H9 (cell line): ENCODE measurements at regions not wholly inside any gene's neighbourhood (a gene's known extent, or its start where the extent isn't known, plus 50 kb on each side); places are given as distances from the start of the nearest gene placed in this dataset.

Experiments used
- DNase-seq: peaks from one replicate; pipeline ENCODE4 v3.0.0-alpha.2; 2017
- H2AFZ ChIP-seq: one replicate; pipeline ENCODE4 v1.6.1; 2013; ENCODE audit warnings: mild to moderate bottlenecking, low read length, control low read depth, moderate library complexity
- H2AK5ac ChIP-seq: 2 replicates; pipeline ENCODE4 v1.6.1; 2013; ENCODE audit warnings: low read length, control low read depth, mixed read lengths; ENCODE audit not compliant: insufficient read length
- H2BK120ac ChIP-seq: one replicate; pipeline ENCODE4 v1.6.1; 2013; ENCODE audit warnings: low read depth, mild to moderate bottlenecking, low read length, control low read depth, inconsistent platforms; ENCODE audit not compliant: poor library complexity, severe bottlenecking
- H2BK12ac ChIP-seq: 2 replicates; pipeline ENCODE4 v1.6.1; 2013; ENCODE audit warnings: low read length, control low read depth, mixed read lengths, low read depth; ENCODE audit not compliant: insufficient read length
- H2BK15ac ChIP-seq: 2 replicates; pipeline ENCODE4 v1.6.1; 2013; ENCODE audit warnings: low read depth, low read length, control low read depth
- H2BK20ac ChIP-seq: one replicate; pipeline ENCODE4 v1.6.1; 2013; ENCODE audit warnings: low read depth, mild to moderate bottlenecking, low read length, control low read depth, inconsistent platforms; ENCODE audit not compliant: poor library complexity, severe bottlenecking
- H2BK5ac ChIP-seq: 2 replicates; pipeline ENCODE4 v1.6.1; 2013; ENCODE audit warnings: low read length, control low read depth, mixed read lengths; ENCODE audit not compliant: insufficient read length
- H3K14ac ChIP-seq: 2 replicates; pipeline ENCODE4 v1.6.1; 2013; ENCODE audit warnings: low read length, control low read depth; ENCODE audit not compliant: insufficient read depth
- H3K18ac ChIP-seq: 2 replicates; pipeline ENCODE4 v1.6.1; 2013; ENCODE audit warnings: low read depth, mild to moderate bottlenecking, mixed read lengths, low read length, control low read depth; ENCODE audit not compliant: insufficient read length
- H3K23ac ChIP-seq: 2 replicates; pipeline ENCODE4 v1.6.1; 2013; ENCODE audit warnings: low read length, control low read depth, mixed read lengths, low read depth; ENCODE audit not compliant: insufficient read length
- H3K23me2 ChIP-seq: 2 replicates; pipeline ENCODE4 v1.6.1; 2013; ENCODE audit warnings: low read depth, mild to moderate bottlenecking, mixed read lengths, low read length, control low read depth; ENCODE audit not compliant: insufficient read length, poor library complexity, severe bottlenecking
- H3K27ac ChIP-seq: 2 replicates; pipeline ENCODE4 v1.5.1; 2013; ENCODE audit warnings: low read length, control low read depth, mixed read lengths, low read depth; ENCODE audit not compliant: insufficient read length
- H3K27me3 ChIP-seq: 2 replicates; pipeline ENCODE4 v1.6.1; 2013; ENCODE audit warnings: low read length, control low read depth, inconsistent platforms; ENCODE audit not compliant: insufficient read depth
- H3K4ac ChIP-seq: 2 replicates; pipeline ENCODE4 v1.6.1; 2013; ENCODE audit warnings: low read depth, mild to moderate bottlenecking, control low read depth, inconsistent platforms, low read length, moderate library complexity
- H3K4me1 ChIP-seq: 2 replicates; pipeline ENCODE4 v1.6.1; 2013; ENCODE audit warnings: low read length, control low read depth, inconsistent platforms; ENCODE audit not compliant: insufficient read depth
- H3K4me2 ChIP-seq: 2 replicates; pipeline ENCODE4 v1.6.1; 2013; ENCODE audit warnings: low read length, control low read depth, mixed read lengths; ENCODE audit not compliant: insufficient read length, insufficient read depth
- H3K56ac ChIP-seq: 2 replicates; pipeline ENCODE4 v1.6.1; 2013; ENCODE audit warnings: low read depth, mild to moderate bottlenecking, mixed read lengths, low read length, control low read depth; ENCODE audit not compliant: insufficient read length
- H3K79me1 ChIP-seq: 2 replicates; pipeline ENCODE4 v1.6.1; 2013; ENCODE audit warnings: low read depth, mild to moderate bottlenecking, moderate library complexity, low read length, control low read depth, inconsistent platforms; ENCODE audit not compliant: insufficient read depth, poor library complexity, severe bottlenecking
- H3K79me2 ChIP-seq: 2 replicates; pipeline ENCODE4 v1.6.1; 2013; ENCODE audit warnings: low read length, control low read depth, inconsistent platforms; ENCODE audit not compliant: insufficient read depth
- H3K9ac ChIP-seq: 2 replicates; pipeline ENCODE4 v1.6.1; 2013; ENCODE audit warnings: low read length, control low read depth, mixed read lengths; ENCODE audit not compliant: insufficient read length; ENCODE audit errors: extremely low read depth
- H3K9me3 ChIP-seq: one replicate; pipeline ENCODE4 v1.6.1; 2013; ENCODE audit warnings: low read depth, low read length, inconsistent platforms; ENCODE audit not compliant: control insufficient read depth
- H3T11ph ChIP-seq: one replicate; pipeline ENCODE4 v1.6.1; 2013; ENCODE audit warnings: mild to moderate bottlenecking, low read length, control low read depth, inconsistent platforms
- H4K20me1 ChIP-seq: one replicate; pipeline ENCODE4 v1.6.1; 2013; ENCODE audit not compliant: control insufficient read depth, insufficient read length, insufficient read depth
- H4K5ac ChIP-seq: 2 replicates; pipeline ENCODE4 v1.6.1; 2013; ENCODE audit warnings: low read depth, mild to moderate bottlenecking, mixed read lengths, low read length, control low read depth; ENCODE audit not compliant: insufficient read length
- H4K8ac ChIP-seq: replicated peaks from 2 replicates; pipeline ENCODE4 v1.6.1; 2013; ENCODE audit warnings: low read length, control low read depth, mixed read lengths, low read depth; ENCODE audit not compliant: insufficient read length
- H4K91ac ChIP-seq: 2 replicates; pipeline ENCODE4 v1.6.1; 2013; ENCODE audit warnings: low read depth, mild to moderate bottlenecking, moderate library complexity, mixed read lengths, low read length, control low read depth; ENCODE audit not compliant: insufficient read length
- H3K27ac Mint-ChIP-seq, 3 experiments: 2 replicates in 2 of 3; 3 replicates in 1 of 3; pipeline ENCODE4 v1.8.0; 2020 to 2021; ENCODE audit warnings: mixed read lengths in 3 of 3, mild to moderate bottlenecking in 1 of 3, moderate library complexity in 1 of 3
- H3K27me3 Mint-ChIP-seq: 2 replicates; pipeline ENCODE4 v1.8.0; 2021; ENCODE audit warnings: low read depth, mild to moderate bottlenecking, moderate library complexity, mixed read lengths
- H3K36me3 Mint-ChIP-seq, 3 experiments: 2 replicates in 2 of 3; 3 replicates in 1 of 3; pipeline ENCODE4 v1.8.0; 2020 to 2021; ENCODE audit warnings: low read depth in 3 of 3, mixed read lengths in 3 of 3; ENCODE audit not compliant: insufficient read depth in 1 of 3
- H3K4me1 Mint-ChIP-seq, 2 experiments: 2 replicates each; pipeline ENCODE4 v1.8.0; 2020; ENCODE audit warnings: mixed read lengths in 2 of 2
- H3K4me3 Mint-ChIP-seq, 2 experiments: 2 replicates in 1 of 2; 3 replicates in 1 of 2; pipeline ENCODE4 v1.8.0; 2020 to 2021; ENCODE audit warnings: mild to moderate bottlenecking in 2 of 2, mixed read lengths in 2 of 2, moderate library complexity in 1 of 2
- H3K9me3 Mint-ChIP-seq, 2 experiments: 2 replicates in 1 of 2; 3 replicates in 1 of 2; pipeline ENCODE4 v1.8.0; 2020; ENCODE audit warnings: mild to moderate bottlenecking in 2 of 2, mixed read lengths in 2 of 2, moderate library complexity in 1 of 2
- WGBS: extraction: QIAGEN DNeasy Blood & Tissue Kit; methylation state at CpG from one replicate; pipeline ENCODE4 v1.1.7; 2013; ENCODE audit warnings: missing lambda C conversion rate, low lambda C conversion rate, mixed read lengths; ENCODE audit not compliant: insufficient read length; ENCODE audit errors: extremely low coverage; 5-methylcytosine and 5-hydroxymethylcytosine counted together
- TF ChIP-seq, protein P1 (sequence below): fragments of 200-600 bp; sonication (generic); conservative IDR thresholded peaks from 3 replicates; pipeline ENCODE4 v1.8.0; 2021; ENCODE audit warnings: antibody characterized with exemption, mild to moderate bottlenecking

DNA sequence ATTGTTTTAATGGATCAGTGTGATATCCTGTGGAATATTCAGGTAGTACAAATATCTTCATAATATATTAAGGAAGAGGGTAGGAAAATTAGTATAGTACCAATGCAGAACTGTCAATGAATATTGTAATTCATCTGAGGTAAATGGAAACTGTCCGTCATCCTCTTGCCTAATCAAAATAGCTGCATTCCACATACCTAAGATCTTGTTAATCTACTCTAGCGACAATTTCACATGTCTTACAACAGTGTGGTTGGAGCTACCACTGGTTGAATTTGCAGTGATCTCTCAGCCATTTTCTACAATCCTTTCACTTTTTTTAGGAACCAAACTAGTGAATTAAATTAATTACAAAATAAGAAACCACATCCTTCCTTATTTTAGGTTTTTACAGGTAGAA, 117.5 kb downstream of the PCDH18 start:
- H3T11ph ChIP-seq = no peak overlapping the region
- no peak overlapping the region for H2AK5ac ChIP-seq
- no peaks in the 10 kb centered on the region for H3K79me2 ChIP-seq
- H3K9me3 ChIP-seq = no peaks in the 10 kb centered on the region
- H3K9me3 Mint-ChIP-seq = no peaks in the 10 kb centered on the region
- no peak overlapping the region for H3K9ac ChIP-seq
- no peak overlapping the region for H4K8ac ChIP-seq
- no peak overlapping the region for H3K14ac ChIP-seq
- no peak overlapping the region for H3K23ac ChIP-seq
- H3K56ac ChIP-seq = no peak overlapping the region
- H2BK20ac ChIP-seq = no peak overlapping the region
- H3K79me1 ChIP-seq = no peaks in the 10 kb centered on the region
- peaks cover 3 to 4% of the 10 kb centered on the region in 2 experiments; a peak in 2 of 4 replicates for H3K4me1 Mint-ChIP-seq
- H3K27me3 Mint-ChIP-seq = no peaks in the 10 kb centered on the region
- no peak overlapping the region for H2AFZ ChIP-seq
- no peak overlapping the region for H4K5ac ChIP-seq
- no peaks in the 10 kb centered on the region for H3K27me3 ChIP-seq
- no peak overlapping the region for H3K4me3 Mint-ChIP-seq
- H3K4me2 ChIP-seq = no peak overlapping the region
- no peak overlapping the region for H3K18ac ChIP-seq
- no peak overlapping the region for H4K91ac ChIP-seq
- no peaks in the 10 kb centered on the region; a peak in 1 of 7 replicates for H3K36me3 Mint-ChIP-seq
- H3K4me1 ChIP-seq = no peaks in the 10 kb centered on the region
- no peak overlapping the region for H2BK120ac ChIP-seq
- DNase-seq = no peak
- TF ChIP-seq, protein P1, sequence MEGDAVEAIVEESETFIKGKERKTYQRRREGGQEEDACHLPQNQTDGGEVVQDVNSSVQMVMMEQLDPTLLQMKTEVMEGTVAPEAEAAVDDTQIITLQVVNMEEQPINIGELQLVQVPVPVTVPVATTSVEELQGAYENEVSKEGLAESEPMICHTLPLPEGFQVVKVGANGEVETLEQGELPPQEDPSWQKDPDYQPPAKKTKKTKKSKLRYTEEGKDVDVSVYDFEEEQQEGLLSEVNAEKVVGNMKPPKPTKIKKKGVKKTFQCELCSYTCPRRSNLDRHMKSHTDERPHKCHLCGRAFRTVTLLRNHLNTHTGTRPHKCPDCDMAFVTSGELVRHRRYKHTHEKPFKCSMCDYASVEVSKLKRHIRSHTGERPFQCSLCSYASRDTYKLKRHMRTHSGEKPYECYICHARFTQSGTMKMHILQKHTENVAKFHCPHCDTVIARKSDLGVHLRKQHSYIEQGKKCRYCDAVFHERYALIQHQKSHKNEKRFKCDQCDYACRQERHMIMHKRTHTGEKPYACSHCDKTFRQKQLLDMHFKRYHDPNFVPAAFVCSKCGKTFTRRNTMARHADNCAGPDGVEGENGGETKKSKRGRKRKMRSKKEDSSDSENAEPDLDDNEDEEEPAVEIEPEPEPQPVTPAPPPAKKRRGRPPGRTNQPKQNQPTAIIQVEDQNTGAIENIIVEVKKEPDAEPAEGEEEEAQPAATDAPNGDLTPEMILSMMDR = no peak
- H3K27ac Mint-ChIP-seq = no peak overlapping the region
- no peak overlapping the region for H3K27ac ChIP-seq
- no peaks in the 10 kb centered on the region for H3K23me2 ChIP-seq
- H2BK15ac ChIP-seq = no peak overlapping the region
- no peak overlapping the region for H3K4ac ChIP-seq
- no peaks in the 10 kb centered on the region for H4K20me1 ChIP-seq
- no CpG with 5 or more reads among the region's 2 CpGs for WGBS
- H2BK5ac ChIP-seq = no peak overlapping the region
- H2BK12ac ChIP-seq = no peak overlapping the region
